DOHH2 (cell line): ENCODE measurements at regions not wholly inside any gene's neighbourhood (a gene's known extent, or its start where the extent isn't known, plus 50 kb on each side); places are given as distances from the start of the nearest gene placed in this dataset.

Experiments used
- CTCF ChIP-seq: fragments of 200-600 bp; sonication (generic); IDR thresholded peaks from one replicate; pipeline ENCODE4 v1.5.1; 2014; ENCODE audit warnings: antibody characterized with exemption, mild to moderate bottlenecking, low read depth, low read length; ENCODE audit not compliant: poor library complexity, severe bottlenecking
- EZH2phosphoT487 ChIP-seq: fragments of 200-600 bp; sonication (generic); IDR thresholded peaks from 2 replicates; pipeline ENCODE4 v1.6.1; 2017; ENCODE audit warnings: borderline replicate concordance, mild to moderate bottlenecking, antibody characterized with exemption, low read length, moderate library complexity, mixed read lengths

GRCh38 chr14:104320611-104321086 is 182.3 kb downstream of the KIF26A start:
- TF ChIP-seq CTCF (no peak), EZH2phosphoT487 (no peak)
